Heart left ventricle (tissue), 13 donors: ENCODE measurements at regions not wholly inside any gene's neighbourhood (a gene's known extent, or its start where the extent isn't known, plus 50 kb on each side); places are given as distances from the start of the nearest gene placed in this dataset.

Experiments used
- POLR2A ChIP-seq, 2 donors: fragments of 450-650 bp; IDR thresholded peaks; one replicate each; pipeline ENCODE4 v1.6.1; 2017; ENCODE audit warnings: antibody characterized with exemption in 2 of 2, mild to moderate bottlenecking in 2 of 2, moderate library complexity in 2 of 2
- TF ChIP-seq, protein P1 (sequence below), 12 donors: fragments of 200-600 bp; sonication (generic) in 4 of 12; IDR thresholded peaks; one replicate each; pipeline versions ENCODE4 v1.5.0 to v1.8.0; 2018 to 2022; ENCODE audit warnings: antibody characterized with exemption in 12 of 12, mild to moderate bottlenecking in 5 of 12
- donor health status: ischemic (EF 13 %, LVEDD 7.1; RV severe dilation, severe dysfunction).
- donor health status: DM: no; HTN: yes; CAD: no.
- donor health status: DM: no; HTN: no; CAD: no.
- donor health status: ischemic (EF 25% LVEDD 6.9; RV normal size, moderate dysfunction).
- donor health status: ischemic (EF 25% LVEDD 5.7; RV mildly dilated, moderate dysfunction).
- donor health status: ischemic (EF 35%, LVEDD 5.7; RV mildly dilated, moderate dysfunction).
- donor health status: nonischemic (EF 11% LVEDD 7.7; RV severe dilation, severe dysfunction).
- donor health status: DM: yes; HTN: yes; CAD: no.
- donor health status: PGD.
- donor health status: ischemic (EF 29% LVEDD 5.4; RV normal size, mild dysfunction).
- donor health status: nonischemic (EF 23%, LVEDD 6.1; RV moderate dilation, normal function).

GRCh38 chr15:87620393-87620792, 636.1 kb downstream of the NTRK3 start:
- TF ChIP-seq, protein P1, sequence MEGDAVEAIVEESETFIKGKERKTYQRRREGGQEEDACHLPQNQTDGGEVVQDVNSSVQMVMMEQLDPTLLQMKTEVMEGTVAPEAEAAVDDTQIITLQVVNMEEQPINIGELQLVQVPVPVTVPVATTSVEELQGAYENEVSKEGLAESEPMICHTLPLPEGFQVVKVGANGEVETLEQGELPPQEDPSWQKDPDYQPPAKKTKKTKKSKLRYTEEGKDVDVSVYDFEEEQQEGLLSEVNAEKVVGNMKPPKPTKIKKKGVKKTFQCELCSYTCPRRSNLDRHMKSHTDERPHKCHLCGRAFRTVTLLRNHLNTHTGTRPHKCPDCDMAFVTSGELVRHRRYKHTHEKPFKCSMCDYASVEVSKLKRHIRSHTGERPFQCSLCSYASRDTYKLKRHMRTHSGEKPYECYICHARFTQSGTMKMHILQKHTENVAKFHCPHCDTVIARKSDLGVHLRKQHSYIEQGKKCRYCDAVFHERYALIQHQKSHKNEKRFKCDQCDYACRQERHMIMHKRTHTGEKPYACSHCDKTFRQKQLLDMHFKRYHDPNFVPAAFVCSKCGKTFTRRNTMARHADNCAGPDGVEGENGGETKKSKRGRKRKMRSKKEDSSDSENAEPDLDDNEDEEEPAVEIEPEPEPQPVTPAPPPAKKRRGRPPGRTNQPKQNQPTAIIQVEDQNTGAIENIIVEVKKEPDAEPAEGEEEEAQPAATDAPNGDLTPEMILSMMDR (IDR thresholded peaks at IDR 0.05) = no peak
- no peak for TF ChIP-seq POLR2A (IDR thresholded peaks at IDR 0.05)
